ENCODE measurements at regions not wholly inside any gene's neighbourhood (a gene's known extent, or its start where the extent isn't known, plus 50 kb on each side); places are given as distances from the start of the nearest gene placed in this dataset.

- H3K4me3 ChIP-seq (ENCODE audit: low read depth, low read length): no peak overlapping the region
- POLR2A ChIA-PET: no interaction called here
- CTCF ChIA-PET: no interaction called here
- DNase-seq (ENCODE audit: low read depth, low spot score): no peak
- no peaks in the 10 kb centered on the region for H3K9me3 ChIP-seq (ENCODE audit: control insufficient read depth, insufficient read depth, low read length)
- H3K27me3 ChIP-seq (ENCODE audit: control insufficient read depth, insufficient read depth, low read length): peaks cover 8% of the 10 kb centered on the region
- no peak for TF ChIP-seq CTCF (IDR thresholded peaks at IDR 0.05; ENCODE audit: low read depth, low read length)
- no peak overlapping the region for H3K27ac ChIP-seq (ENCODE audit: low read depth, low read length)
Observed at GRCh38 chr15:29631076-29632070, 190.9 kb downstream of the TJP1 start.

GRCh38 chr15:29624271-29624670, 198.0 kb downstream of the TJP1 start:
- ChIA-PET POLR2A (no interaction called here), CTCF (no interaction called here)
- H3K27me3 ChIP-seq (ENCODE audit: control insufficient read depth, insufficient read depth, low read length): no peaks in the 10 kb centered on the region
- H3K4me3 ChIP-seq (ENCODE audit: low read depth, low read length): no peak overlapping the region
- no peaks in the 10 kb centered on the region for H3K9me3 ChIP-seq (ENCODE audit: control insufficient read depth, insufficient read depth, low read length)
- no peak overlapping the region for H3K27ac ChIP-seq (ENCODE audit: low read depth, low read length)
- no peak for DNase-seq (ENCODE audit: low read depth, low spot score)
- no peak for TF ChIP-seq CTCF (IDR thresholded peaks at IDR 0.05; ENCODE audit: low read depth, low read length)

GRCh38 chr15:29623116-29623639, 199.1 kb downstream of the TJP1 start:
- no peak for DNase-seq (ENCODE audit: low read depth, low spot score)
- ChIA-PET CTCF (no interaction called here), POLR2A (interaction anchor here (0.6 kb wide), 1 partner anchor 258 kb away, joined by 3 read pairs; no protein-coding TSS in a partner anchor)
- H3K27ac ChIP-seq (ENCODE audit: low read depth, low read length): no peak overlapping the region
- H3K9me3 ChIP-seq (ENCODE audit: control insufficient read depth, insufficient read depth, low read length): no peaks in the 10 kb centered on the region
- 0 out of 2 replicates have a peak, but pooled peaks have one; percentile 5 for TF ChIP-seq CTCF (IDR thresholded peaks at IDR 0.05; ENCODE audit: low read depth, low read length)
- no peaks in the 10 kb centered on the region for H3K27me3 ChIP-seq (ENCODE audit: control insufficient read depth, insufficient read depth, low read length)
- no peak overlapping the region for H3K4me3 ChIP-seq (ENCODE audit: low read depth, low read length)

GRCh38 chr15:29622637-29623036, 199.6 kb downstream of the TJP1 start:
- TF ChIP-seq CTCF (IDR thresholded peaks at IDR 0.05; ENCODE audit: low read depth, low read length): no peak
- ChIA-PET CTCF (no interaction called here), POLR2A (no interaction called here)
- H3K27ac ChIP-seq (ENCODE audit: low read depth, low read length): no peak overlapping the region
- H3K4me3 ChIP-seq (ENCODE audit: low read depth, low read length): no peak overlapping the region
- H3K9me3 ChIP-seq (ENCODE audit: control insufficient read depth, insufficient read depth, low read length): no peaks in the 10 kb centered on the region
- DNase-seq (ENCODE audit: low read depth, low spot score): no peak
- no peaks in the 10 kb centered on the region for H3K27me3 ChIP-seq (ENCODE audit: control insufficient read depth, insufficient read depth, low read length)

GRCh38 chr15:29621616-29622015, 200.7 kb downstream of the TJP1 start:
- CTCF ChIA-PET: no interaction called here
- no peaks in the 10 kb centered on the region for H3K9me3 ChIP-seq (ENCODE audit: control insufficient read depth, insufficient read depth, low read length)

More at GRCh38 chr15:29621616-29622015, 200.7 kb downstream of the TJP1 start:
- Histone ChIP-seq H3K27ac (ENCODE audit: low read depth, low read length) (no peak overlapping the region), H3K4me3 (ENCODE audit: low read depth, low read length) (no peak overlapping the region), H3K27me3 (ENCODE audit: control insufficient read depth, insufficient read depth, low read length) (no peaks in the 10 kb centered on the region)
- no peak for DNase-seq (ENCODE audit: low read depth, low spot score)
- TF ChIP-seq CTCF (IDR thresholded peaks at IDR 0.05; ENCODE audit: low read depth, low read length): no peak
- POLR2A ChIA-PET: no interaction called here
